SK-N-SH (cell line): ENCODE measurements at regions not wholly inside any gene's neighbourhood (a gene's known extent, or its start where the extent isn't known, plus 50 kb on each side); places are given as distances from the start of the nearest gene placed in this dataset.

ENCODE experiments used
- CTCF ChIP-seq: fragments of 200-600 bp; sonication (generic); IDR thresholded peaks from 2 replicates; pipeline ENCODE4 v1.6.1; 2017; ENCODE audit warnings: antibody characterized with exemption, mild to moderate bottlenecking, moderate library complexity
- GATA2 ChIP-seq: sonication (generic); formaldehyde crosslinking; IDR thresholded peaks from 2 replicates; pipeline ENCODE4 v1.5.0; 2020; ENCODE audit warnings: mild to moderate bottlenecking, missing genetic modification reagents
- MXI1 ChIP-seq: IDR thresholded peaks from 2 replicates; pipeline ENCODE4 v1.6.1; 2012; ENCODE audit warnings: mild to moderate bottlenecking, low read depth, low read length, improper control_type of control experiment
- NFIC ChIP-seq: IDR thresholded peaks from 2 replicates; pipeline ENCODE4 v1.4.0; 2012; ENCODE audit warnings: borderline replicate concordance
- POLR2AphosphoS5 ChIP-seq: IDR thresholded peaks from 2 replicates; pipeline ENCODE4 v1.6.1; 2012; ENCODE audit warnings: low read depth, low read length
- RCOR1 ChIP-seq: fragments of 150-350 bp; IDR thresholded peaks from 2 replicates; pipeline ENCODE4 v1.6.1; 2017; ENCODE audit warnings: antibody characterized with exemption, low read length
- RXRA ChIP-seq: IDR thresholded peaks from 2 replicates; pipeline ENCODE4 v1.4.0; 2012; ENCODE audit warnings: low read depth, mild to moderate bottlenecking, borderline replicate concordance
- SIN3A ChIP-seq: IDR thresholded peaks from 2 replicates; pipeline ENCODE4 v1.6.1; 2012; ENCODE audit warnings: low read depth, mild to moderate bottlenecking, low read length, moderate library complexity, borderline replicate concordance
- YY1 ChIP-seq: IDR thresholded peaks from 2 replicates; pipeline ENCODE4 v1.4.0; 2012; ENCODE audit warnings: low read depth, mild to moderate bottlenecking

GRCh38 chr4:104976262-104976661 is 170.4 kb upstream of the TET2 start:
- no peak for TF ChIP-seq GATA2 (CRISPR knock-in tag)
- no peak for TF ChIP-seq CTCF
- TF ChIP-seq NFIC = no peak
- TF ChIP-seq YY1 = no peak
- TF ChIP-seq POLR2AphosphoS5 = no peak
- TF ChIP-seq MXI1 = no peak
- no peak for TF ChIP-seq RXRA
- TF ChIP-seq SIN3A = no peak
- no peak for TF ChIP-seq RCOR1
